HepG2 (cell line): ENCODE measurements at regions not wholly inside any gene's neighbourhood (a gene's known extent, or its start where the extent isn't known, plus 50 kb on each side); places are given as distances from the start of the nearest gene placed in this dataset.

Source experiments
- ATAC-seq: fragments of 200-7000 bp; cut with Tn5 transposase; 3 replicates; pipeline ENCODE4 v1.9.1; 2020; ENCODE audit warnings: mild to moderate bottlenecking, moderate library complexity
- BruUV-seq: library from RNA; stranded (reverse); fragments of 400-500 nt; replicated peaks from 2 replicates; lab custom pipeline; 2021; lab: Mats Ljungman, UMichigan
- CTCF ChIA-PET: fragments of 300-600 bp; formaldehyde crosslinking; extraction: SDS; loops from one replicate; lab custom pipeline; 2021; ENCODE audit warnings: low total read pairs, inconsistent platforms, low intra/inter-chr PET ratio; lab: Yijun Ruan, JAX
- POLR2A ChIA-PET: fragments of 350-600 bp; sonication (Branson Sonifier 250); formaldehyde crosslinking; loops from one replicate; lab custom pipeline; 2020; ENCODE audit warnings: antibody characterized with exemption, inconsistent platforms; lab: Yijun Ruan, JAX
- DNase-seq: peaks from one replicate; pipeline ENCODE4 v3.0.0-alpha.2; 2015; ENCODE audit warnings: low spot score
- FAIRE-seq: peaks from 3 replicates; lab custom pipeline; 2011; peaks lifted over from hg19 to GRCh38; lab: Jason Lieb, UNC
- H2AFZ ChIP-seq: one replicate; pipeline ENCODE4 v1.6.1; 2011; ENCODE audit warnings: low read length, inconsistent platforms
- H3K27ac ChIP-seq: fragments of 300-600 bp; 3 replicates; pipeline ENCODE4 v1.8.0; 2011; ENCODE audit warnings: mixed run types, mild to moderate bottlenecking, mixed read lengths, low read length, inconsistent platforms; ENCODE audit not compliant: insufficient read depth; ENCODE audit errors: extremely low read length
- H3K27me3 ChIP-seq, 2 experiments: fragments of 200-600 bp in 1 of 2; 2 replicates in 1 of 2; 3 replicates in 1 of 2; pipeline versions ENCODE4 v1.6.0 to v1.8.0; 2011; ENCODE audit warnings: low read length in 2 of 2, mild to moderate bottlenecking in 2 of 2, moderate library complexity in 2 of 2, inconsistent platforms in 1 of 2; ENCODE audit not compliant: insufficient read depth in 2 of 2, control insufficient read depth in 1 of 2
- H3K36me3 ChIP-seq, 2 experiments: fragments of 200-600 bp in 1 of 2; replicated peaks in 1 of 2; 2 replicates in 1 of 2; 3 replicates in 1 of 2; pipeline versions ENCODE4 v1.5.1 to v1.8.0; 2011; ENCODE audit warnings: low read length in 2 of 2, inconsistent platforms in 1 of 2; ENCODE audit not compliant: insufficient read depth in 2 of 2, control insufficient read depth in 1 of 2
- H3K4me1 ChIP-seq: 2 replicates; pipeline ENCODE4 v1.5.1; 2012; ENCODE audit warnings: low read length, inconsistent platforms; ENCODE audit not compliant: insufficient read depth
- H3K4me2 ChIP-seq: 2 replicates; pipeline ENCODE4 v1.6.0; 2011; ENCODE audit warnings: low read depth, low read length, inconsistent platforms
- H3K4me3 ChIP-seq, 3 experiments: fragments of 200-600 bp in 1 of 3; sonication (generic), shearing (Covaris generic) in 1 of 3; replicated peaks in 1 of 3; 2 replicates each; pipeline ENCODE4 v1.5.1; 2011 to 2016; ENCODE audit warnings: low read length in 3 of 3, inconsistent platforms in 2 of 3, low read depth in 2 of 3, mild to moderate bottlenecking in 2 of 3, control low read depth in 1 of 3, mixed read lengths in 1 of 3; ENCODE audit not compliant: insufficient read depth in 1 of 3
- H3K79me2 ChIP-seq: one replicate; pipeline ENCODE4 v1.6.1; 2011; ENCODE audit warnings: low read length, inconsistent platforms; ENCODE audit not compliant: insufficient read depth
- H3K9ac ChIP-seq: 2 replicates; pipeline ENCODE4 v1.6.0; 2011; ENCODE audit warnings: mild to moderate bottlenecking, low read depth, low read length, inconsistent platforms; ENCODE audit not compliant: insufficient read depth
- H3K9me3 ChIP-seq: 2 replicates; pipeline ENCODE4 v1.5.1; 2012; ENCODE audit warnings: mild to moderate bottlenecking, low read length
- H4K20me1 ChIP-seq: 2 replicates; pipeline ENCODE4 v1.6.0; 2011; ENCODE audit warnings: inconsistent platforms, mild to moderate bottlenecking, low read length, moderate library complexity; ENCODE audit not compliant: insufficient read depth
- AHDC1 ChIP-seq: sonication (generic); formaldehyde crosslinking; IDR thresholded peaks from 2 replicates; pipeline ENCODE4 v1.5.1; 2020; ENCODE audit warnings: mild to moderate bottlenecking, missing genetic modification reagents, borderline replicate concordance
- BORCS8-MEF2B ChIP-seq: sonication (generic); formaldehyde crosslinking; IDR thresholded peaks from 2 replicates; pipeline ENCODE4 v1.8.0; 2022; ENCODE audit warnings: mild to moderate bottlenecking, missing genetic modification reagents
- GTF3A ChIP-seq: sonication (generic); formaldehyde crosslinking; conservative IDR thresholded peaks from 2 replicates; pipeline ENCODE4 v1.4.0; 2020; ENCODE audit warnings: mild to moderate bottlenecking, missing genetic modification reagents
- HOXA9 ChIP-seq: sonication (generic); formaldehyde crosslinking; IDR thresholded peaks from 2 replicates; pipeline ENCODE4 v1.8.1; 2022; ENCODE audit warnings: missing genetic modification reagents, mild to moderate bottlenecking, moderate library complexity, borderline replicate concordance
- IRF2 ChIP-seq: IDR thresholded peaks from 2 replicates; pipeline ENCODE4 v1.6.1; 2018; ENCODE audit warnings: missing genetic modification reagents, missing compliant biosample characterization
- NFRKB ChIP-seq: fragments of 450-650 bp; IDR thresholded peaks from 2 replicates; pipeline ENCODE4 v1.6.1; 2017
- REST ChIP-seq, 2 experiments: IDR thresholded peaks; 2 replicates each; pipeline ENCODE4 v1.6.1; 2011 to 2012; ENCODE audit warnings: low read length in 2 of 2, borderline replicate concordance in 1 of 2, low read depth in 1 of 2, mild to moderate bottlenecking in 1 of 2, moderate library complexity in 1 of 2
- TEF ChIP-seq: sonication (generic); formaldehyde crosslinking; IDR thresholded peaks from 2 replicates; pipeline ENCODE4 v1.5.0; 2020; ENCODE audit warnings: missing genetic modification reagents
- ZBTB42 ChIP-seq: sonication (generic); formaldehyde crosslinking; IDR thresholded peaks from 2 replicates; pipeline ENCODE4 v1.5.0; 2020; ENCODE audit warnings: mild to moderate bottlenecking, missing genetic modification reagents
- ZFP36 ChIP-seq: fragments of 150-350 bp; IDR thresholded peaks from 2 replicates; pipeline ENCODE4 v1.6.1; 2018; ENCODE audit warnings: borderline replicate concordance, low read length, low read depth; ENCODE audit not compliant: partially characterized antibody
- ZNF749 ChIP-seq: sonication (generic); formaldehyde crosslinking; IDR thresholded peaks from 2 replicates; pipeline ENCODE4 v1.8.0; 2022; ENCODE audit warnings: mild to moderate bottlenecking, missing genetic modification reagents, moderate library complexity, borderline replicate concordance
- ZNF792 ChIP-seq: IDR thresholded peaks from 2 replicates; pipeline ENCODE4 v1.6.1; 2016
- ZSCAN25 ChIP-seq: sonication (generic); formaldehyde crosslinking; IDR thresholded peaks from 2 replicates; pipeline ENCODE4 v1.8.0; 2022; ENCODE audit warnings: mild to moderate bottlenecking, missing genetic modification reagents
- in situ Hi-C: cut with HindIII; loops from 2 replicates; pipeline ENCODE4 v1.10.0; 2017; ENCODE audit warnings: low pct_unique_long_range_greater_than_20kb; ENCODE audit not compliant: extremely low pct_ligation_motif_present
- intact Hi-C: fragments of 100-400 bp; cut with micrococcal nuclease; formaldehyde crosslinking; loops from one replicate; pipeline ENCODE4 v1.10.0; 2022; ENCODE audit not compliant: unreplicated experiment

- TF ChIP-seq AHDC1 (CRISPR knock-in tag): no peak
- TF ChIP-seq BORCS8-MEF2B: no peak
- no peak for TF ChIP-seq ZNF792 (CRISPR knock-in tag)
These were observed 239.6 kb upstream of the IRX1 start (continued) for GRCh38 chr5:3356016-3356415.

- FAIRE-seq (no peak), DNase-seq (no peak), ATAC-seq (no peak)
- ChIA-PET CTCF (no interaction called here), POLR2A (no interaction called here)
- no peak overlapping the region for H2AFZ ChIP-seq
- H3K79me2 ChIP-seq: no peaks in the 10 kb centered on the region
- no TSS peak for BruUV-seq
- no peak overlapping the region for H3K4me3 ChIP-seq
- no peak overlapping the region for H3K4me2 ChIP-seq
- H3K27me3 ChIP-seq: peaks cover 0 to 4% of the 10 kb centered on the region in 2 experiments; a peak in 1 of 5 replicates
- H3K36me3 ChIP-seq: no peaks in the 10 kb centered on the region
- H3K27ac ChIP-seq: no peak overlapping the region
- no peaks in the 10 kb centered on the region for H3K9me3 ChIP-seq
- H4K20me1 ChIP-seq: no peaks in the 10 kb centered on the region
- H3K4me1 ChIP-seq: no peaks in the 10 kb centered on the region
- no peak overlapping the region for H3K9ac ChIP-seq
- intact Hi-C loops (no loop called here), in situ Hi-C loops (no loop called here)
- TF ChIP-seq NFRKB: no peak
- TF ChIP-seq ZNF749: no peak
- no peak for TF ChIP-seq ZSCAN25 (CRISPR knock-in tag)
- TF ChIP-seq TEF (CRISPR knock-in tag): no peak
- TF ChIP-seq GTF3A (CRISPR knock-in tag): no peak
- no peak for TF ChIP-seq ZBTB42 (CRISPR knock-in tag)
- TF ChIP-seq HOXA9 (CRISPR knock-in tag): no peak
- TF ChIP-seq IRF2 (CRISPR knock-in tag): no peak
- no peak for TF ChIP-seq REST (IDR thresholded peaks at IDR 0.05; ENCODE audit: borderline replicate concordance in 1 of 2, low read depth in 1 of 2, low read length in 2 of 2)
- no peak for TF ChIP-seq ZFP36
These were observed 240.5 kb upstream of the IRX1 start for GRCh38 chr5:3355126-3355525.
